ENCODE measurements at regions not wholly inside any gene's neighbourhood (a gene's known extent, or its start where the extent isn't known, plus 50 kb on each side); places are given as distances from the start of the nearest gene placed in this dataset.
"Not testable (repeated sequence)": the region's sequence is repeated elsewhere in the genome, so short reads cannot be mapped to it uniquely, and the experiment has no call there.

- no peak for DNase-seq
Observed at GRCh38 chr14:53855574-53855973, 101.1 kb downstream of the BMP4 start.

- no peak for DNase-seq
Observed at GRCh38 chr14:53855127-53855526, 101.5 kb downstream of the BMP4 start.

GRCh38 chr14:53851394-53852090, 105.1 kb downstream of the BMP4 start:
- DNase-seq = no peak

GRCh38 chr14:53850714-53851296, 105.8 kb downstream of the BMP4 start:
- DNase-seq = no peak

- DNase-seq = no peak
Observed at GRCh38 chr14:53849549-53849948, 107.1 kb downstream of the BMP4 start.

- no peak for DNase-seq
Observed at GRCh38 chr14:53848854-53849253, 107.8 kb downstream of the BMP4 start.

- DNase-seq = no peak
Observed at GRCh38 chr14:53847881-53848280, 108.7 kb downstream of the BMP4 start.

GRCh38 chr14:53847057-53847456, 109.6 kb downstream of the BMP4 start:
- no peak for DNase-seq

- DNase-seq = no peak
Observed at GRCh38 chr14:53845813-53846693, 110.6 kb downstream of the BMP4 start.

GRCh38 chr14:53842938-53843337, 113.7 kb downstream of the BMP4 start:
- no peak for DNase-seq

GRCh38 chr14:53841109-53842099, 115.2 kb downstream of the BMP4 start:
- DNase-seq = peak; percentile 54 to 61

- DNase-seq = peak in 1 of 2 experiments; percentile 28
Observed at GRCh38 chr14:53840444-53840843, 116.2 kb downstream of the BMP4 start.

- DNase-seq = no peak
Observed at GRCh38 chr14:53838374-53838773, 118.3 kb downstream of the BMP4 start.

GRCh38 chr14:53837656-53838055, 119.0 kb downstream of the BMP4 start:
- DNase-seq = not testable (repeated sequence)

- DNase-seq = peak in 1 of 2 experiments; percentile 3
Observed at GRCh38 chr14:53836551-53836950, 120.1 kb downstream of the BMP4 start.

GRCh38 chr14:53828820-53829219, 127.8 kb downstream of the BMP4 start:
- no peak for DNase-seq

GRCh38 chr14:53824061-53824460, 132.6 kb downstream of the BMP4 start:
- DNase-seq = no peak

- DNase-seq = no peak
Observed at GRCh38 chr14:53814392-53814791, 142.2 kb downstream of the BMP4 start.

- DNase-seq = no peak
Observed at GRCh38 chr14:53810221-53810620, 146.4 kb downstream of the BMP4 start.

GRCh38 chr14:53808042-53808441, 148.6 kb downstream of the BMP4 start:
- no peak for DNase-seq

- no peak for DNase-seq
Observed at GRCh38 chr14:53807542-53807941, 149.1 kb downstream of the BMP4 start.

- no peak for DNase-seq
Observed at GRCh38 chr14:53807108-53807507, 149.5 kb downstream of the BMP4 start.

GRCh38 chr14:53796734-53797133, 159.9 kb downstream of the BMP4 start:
- DNase-seq = no peak
